Islet precursor cell (in vitro differentiated cells): ENCODE measurements at regions not wholly inside any gene's neighbourhood (a gene's known extent, or its start where the extent isn't known, plus 50 kb on each side); places are given as distances from the start of the nearest gene placed in this dataset.

Experiments
- DNase-seq: peaks from one replicate; pipeline ENCODE4 v3.0.0-alpha.2; 2018

GRCh38 chr6:127641905-127642304 lies 64.9 kb downstream of the C6orf58 start:
- DNase-seq: peak; percentile 63
